ENCODE measurements at regions not wholly inside any gene's neighbourhood (a gene's known extent, or its start where the extent isn't known, plus 50 kb on each side); places are given as distances from the start of the nearest gene placed in this dataset.

GRCh38 chr2:196530910-196531309 is 108.6 kb upstream of the CCDC150 start:
- no peaks in the 10 kb centered on the region for H3K27me3 ChIP-seq
- H3K4me3 ChIP-seq = no peak overlapping the region
- no peaks in the 10 kb centered on the region for H3K4me1 ChIP-seq (replicated peaks in 1 of 2)
- no peak for DNase-seq
- TF ChIP-seq CTCF (IDR thresholded peaks at IDR 0.05) (no peak), POLR2A (IDR thresholded peaks at IDR 0.05) (no peak)
- 89 to 97% (median 93%) methylated on average over 4 of the region's 4 CpGs for WGBS, 4 donors
- intact Hi-C loops (cut with DNase I) = no loop called here
- H3K9me3 ChIP-seq (replicated peaks in 1 of 3) = no peaks in the 10 kb centered on the region
- H3K36me3 ChIP-seq (replicated peaks in 1 of 2) = no peaks in the 10 kb centered on the region
- H3K27ac ChIP-seq = no peak overlapping the region

- Histone ChIP-seq H3K9me3 (replicated peaks in 1 of 3) (no peaks in the 10 kb centered on the region), H3K4me3 (no peak overlapping the region), H3K27ac (no peak overlapping the region), H3K4me1 (replicated peaks in 1 of 2) (no peaks in the 10 kb centered on the region), H3K27me3 (no peaks in the 10 kb centered on the region), H3K36me3 (replicated peaks in 1 of 2) (no peaks in the 10 kb centered on the region)
- intact Hi-C loops (cut with DNase I) = no loop called here
- TF ChIP-seq CTCF (IDR thresholded peaks at IDR 0.05) (no peak), POLR2A (IDR thresholded peaks at IDR 0.05) (no peak)
- WGBS, 4 donors = 53 to 61% (median 56%) methylated on average over 3 of the region's 3 CpGs
- no peak for DNase-seq
Measured at GRCh38 chr2:196533772-196534397, 105.6 kb upstream of the CCDC150 start.

GRCh38 chr2:196534495-196534894 is 105.0 kb upstream of the CCDC150 start:
- WGBS, 4 donors = 73 to 86% (median 83%) methylated on average over 5 of the region's 5 CpGs
- H3K27ac ChIP-seq = no peak overlapping the region

GRCh38 chr2:196535061-196535460 is 104.5 kb upstream of the CCDC150 start:
- intact Hi-C loops (cut with DNase I) = no loop called here
- H3K4me3 ChIP-seq = no peak overlapping the region
- 81 to 93% (median 85%) methylated on average over 3 of the region's 3 CpGs for WGBS, 4 donors
- H3K9me3 ChIP-seq (replicated peaks in 1 of 3) = no peaks in the 10 kb centered on the region
- DNase-seq = no peak
- no peaks in the 10 kb centered on the region for H3K27me3 ChIP-seq
- H3K4me1 ChIP-seq (replicated peaks in 1 of 2) = no peaks in the 10 kb centered on the region
- H3K36me3 ChIP-seq (replicated peaks in 1 of 2) = no peaks in the 10 kb centered on the region
- TF ChIP-seq POLR2A (IDR thresholded peaks at IDR 0.05) = no peak
- no peak for TF ChIP-seq CTCF (IDR thresholded peaks at IDR 0.05)
- no peak overlapping the region for H3K27ac ChIP-seq

More at GRCh38 chr2:196534495-196534894, 105.0 kb upstream of the CCDC150 start:
- no peaks in the 10 kb centered on the region for H3K36me3 ChIP-seq (replicated peaks in 1 of 2)
- no peaks in the 10 kb centered on the region for H3K9me3 ChIP-seq (replicated peaks in 1 of 3)
- H3K4me3 ChIP-seq = no peak overlapping the region
- DNase-seq = no peak
- intact Hi-C loops (cut with DNase I) = no loop called here
- no peaks in the 10 kb centered on the region for H3K27me3 ChIP-seq
- H3K4me1 ChIP-seq (replicated peaks in 1 of 2) = no peaks in the 10 kb centered on the region
- no peak for TF ChIP-seq POLR2A (IDR thresholded peaks at IDR 0.05)

- Histone ChIP-seq H3K4me1 (replicated peaks in 1 of 2) (no peaks in the 10 kb centered on the region), H3K4me3 (no peak overlapping the region), H3K36me3 (replicated peaks in 1 of 2) (no peaks in the 10 kb centered on the region), H3K27me3 (no peaks in the 10 kb centered on the region), H3K27ac (no peak overlapping the region), H3K9me3 (replicated peaks in 1 of 3) (no peaks in the 10 kb centered on the region)
- WGBS, 4 donors = 11 to 16% (median 15%) methylated on average over 1 of the region's 1 CpG
- TF ChIP-seq POLR2A (IDR thresholded peaks at IDR 0.05) (no peak), CTCF (IDR thresholded peaks at IDR 0.05) (no peak)
- DNase-seq = no peak
- intact Hi-C loops (cut with DNase I) = no loop called here
Measured at GRCh38 chr2:196535742-196536141, 103.8 kb upstream of the CCDC150 start.

All from adrenal gland (tissue), 9 donors.